Vagina (tissue), 2 donors: ENCODE measurements at regions not wholly inside any gene's neighbourhood (a gene's known extent, or its start where the extent isn't known, plus 50 kb on each side); places are given as distances from the start of the nearest gene placed in this dataset.

Experiments
- DNase-seq, 2 donors: peaks; one replicate each; pipeline ENCODE4 v3.0.0-alpha.2; 2017; ENCODE audit errors: extremely low spot score in 2 of 2
- H3K27ac ChIP-seq: fragments of 200-600 bp; sonication (generic); one replicate; pipeline ENCODE4 v1.5.1; 2019
- H3K27me3 ChIP-seq: fragments of 200-600 bp; sonication (generic); one replicate; pipeline ENCODE4 v1.5.1; 2019
- H3K36me3 ChIP-seq, 2 donors: fragments of 200-600 bp; sonication (generic); one replicate each; pipeline ENCODE4 v1.5.1; 2017 to 2019
- H3K4me1 ChIP-seq: fragments of 200-600 bp; sonication (generic); one replicate; pipeline ENCODE4 v1.5.1; 2019
- H3K4me3 ChIP-seq, 2 donors: fragments of 200-600 bp; sonication (generic); 1 replicate in 1 of 2; 2 replicates in 1 of 2; pipeline ENCODE4 v1.5.1; 2016 to 2019
- H3K9me3 ChIP-seq: fragments of 200-600 bp; sonication (generic); one replicate; pipeline ENCODE4 v1.5.1; 2019
- POLR2A ChIP-seq, 2 donors: fragments of 450-650 bp; IDR thresholded peaks; one replicate each; pipeline ENCODE4 v1.6.1; 2017; ENCODE audit warnings: antibody characterized with exemption in 2 of 2, mild to moderate bottlenecking in 2 of 2, moderate library complexity in 2 of 2
- POLR2AphosphoS5 ChIP-seq, 2 donors: sonication (generic); formaldehyde crosslinking; IDR thresholded peaks; one replicate each; pipeline ENCODE4 v1.9.0; 2017; ENCODE audit warnings: antibody characterized with exemption in 2 of 2, mild to moderate bottlenecking in 2 of 2, low read depth in 1 of 2; ENCODE audit not compliant: insufficient read depth in 1 of 2
- intact Hi-C: fragments of 100-400 bp; cut with DNase I; formaldehyde crosslinking; loops from one replicate; pipeline ENCODE4 v1.15.1; 2023
- TF ChIP-seq, protein P1 (sequence below), 3 experiments: fragments of 450-650 bp in 2 of 3; fragments of 200-600 bp in 1 of 3; sonication (generic) in 1 of 3; IDR thresholded peaks; one replicate each; pipeline ENCODE4 v1.5.1; 2017 to 2019; ENCODE audit warnings: antibody characterized with exemption in 3 of 3, mild to moderate bottlenecking in 2 of 3, moderate library complexity in 2 of 3

DNA sequence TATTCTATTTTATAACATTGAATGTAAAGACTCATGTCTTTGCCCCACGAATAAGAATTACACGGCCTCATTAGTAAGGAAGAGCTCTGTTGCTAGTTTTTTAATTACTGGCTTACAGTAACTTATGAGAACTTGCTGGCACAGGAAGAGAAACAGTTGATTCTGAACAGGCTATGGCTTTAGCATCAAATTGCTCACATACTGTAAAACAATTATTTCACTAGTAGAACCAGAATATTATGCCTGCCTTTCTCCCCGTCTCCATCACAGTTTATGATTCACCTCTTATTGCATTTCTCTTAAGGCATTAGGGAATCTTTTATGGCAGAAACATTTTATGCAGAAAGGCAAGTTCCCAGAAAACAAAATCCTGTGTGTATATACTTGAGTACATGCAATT, 126.1 kb downstream of the SPRY1 start:
- H3K27ac ChIP-seq = no peak overlapping the region
- intact Hi-C loops = no loop called here
- no peaks in the 10 kb centered on the region for H3K9me3 ChIP-seq

DNA sequence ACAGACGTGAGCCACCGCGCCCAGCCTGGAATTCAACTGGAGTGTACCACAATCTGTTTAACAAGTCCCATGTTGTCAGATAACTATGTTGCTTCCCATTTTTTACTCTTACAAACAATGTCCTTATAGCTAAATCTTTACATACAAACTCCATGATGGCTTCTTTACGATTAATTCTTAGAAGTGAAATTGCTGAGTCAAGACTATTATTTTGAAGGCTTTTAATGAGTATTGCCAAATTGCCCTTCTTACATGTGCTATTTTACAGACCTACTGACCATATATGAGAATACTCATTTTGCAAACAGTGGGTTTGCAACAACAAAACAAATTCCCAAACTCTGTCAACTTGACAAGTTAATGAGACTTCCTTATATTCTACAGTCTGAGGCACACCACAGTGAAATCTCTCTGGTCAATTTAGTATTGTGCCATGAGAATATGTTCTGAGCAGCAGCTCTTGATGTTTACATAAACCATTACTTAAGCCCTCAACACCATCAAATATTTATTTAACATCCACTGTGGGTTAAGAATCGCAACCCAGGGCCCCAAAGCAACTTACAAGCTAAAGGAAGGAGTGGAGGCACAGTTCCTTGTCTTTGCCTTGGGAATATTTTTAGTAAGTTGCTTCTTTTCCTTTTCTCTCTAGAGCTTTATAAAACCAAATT, 128.5 kb downstream of the SPRY1 start:
- H3K4me1 ChIP-seq = peaks cover 15% of the 10 kb centered on the region
- intact Hi-C loops = no loop called here
- no peak overlapping the region for H3K4me3 ChIP-seq
- no peaks in the 10 kb centered on the region for H3K27me3 ChIP-seq
- no peak for TF ChIP-seq POLR2A (IDR thresholded peaks at IDR 0.05)
- TF ChIP-seq, protein P1, sequence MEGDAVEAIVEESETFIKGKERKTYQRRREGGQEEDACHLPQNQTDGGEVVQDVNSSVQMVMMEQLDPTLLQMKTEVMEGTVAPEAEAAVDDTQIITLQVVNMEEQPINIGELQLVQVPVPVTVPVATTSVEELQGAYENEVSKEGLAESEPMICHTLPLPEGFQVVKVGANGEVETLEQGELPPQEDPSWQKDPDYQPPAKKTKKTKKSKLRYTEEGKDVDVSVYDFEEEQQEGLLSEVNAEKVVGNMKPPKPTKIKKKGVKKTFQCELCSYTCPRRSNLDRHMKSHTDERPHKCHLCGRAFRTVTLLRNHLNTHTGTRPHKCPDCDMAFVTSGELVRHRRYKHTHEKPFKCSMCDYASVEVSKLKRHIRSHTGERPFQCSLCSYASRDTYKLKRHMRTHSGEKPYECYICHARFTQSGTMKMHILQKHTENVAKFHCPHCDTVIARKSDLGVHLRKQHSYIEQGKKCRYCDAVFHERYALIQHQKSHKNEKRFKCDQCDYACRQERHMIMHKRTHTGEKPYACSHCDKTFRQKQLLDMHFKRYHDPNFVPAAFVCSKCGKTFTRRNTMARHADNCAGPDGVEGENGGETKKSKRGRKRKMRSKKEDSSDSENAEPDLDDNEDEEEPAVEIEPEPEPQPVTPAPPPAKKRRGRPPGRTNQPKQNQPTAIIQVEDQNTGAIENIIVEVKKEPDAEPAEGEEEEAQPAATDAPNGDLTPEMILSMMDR (IDR thresholded peaks at IDR 0.05) = no peak
- no peak for TF ChIP-seq POLR2AphosphoS5 (IDR thresholded peaks at IDR 0.05; ENCODE audit: insufficient read depth in 1 of 2, low read depth in 1 of 2)
- H3K36me3 ChIP-seq = no peaks in the 10 kb centered on the region
- H3K27ac ChIP-seq = no peak overlapping the region
- H3K9me3 ChIP-seq = no peaks in the 10 kb centered on the region
- no peak for DNase-seq

More for the DNA sequence above, 126.1 kb downstream of the SPRY1 start:
- H3K36me3 ChIP-seq = no peaks in the 10 kb centered on the region
- no peaks in the 10 kb centered on the region for H3K27me3 ChIP-seq
- H3K4me1 ChIP-seq = no peaks in the 10 kb centered on the region
- H3K4me3 ChIP-seq = no peak overlapping the region
- TF ChIP-seq, protein P1 (IDR thresholded peaks at IDR 0.05) = no peak
- TF ChIP-seq POLR2AphosphoS5 (IDR thresholded peaks at IDR 0.05; ENCODE audit: insufficient read depth in 1 of 2, low read depth in 1 of 2) = no peak
- DNase-seq = no peak

DNA sequence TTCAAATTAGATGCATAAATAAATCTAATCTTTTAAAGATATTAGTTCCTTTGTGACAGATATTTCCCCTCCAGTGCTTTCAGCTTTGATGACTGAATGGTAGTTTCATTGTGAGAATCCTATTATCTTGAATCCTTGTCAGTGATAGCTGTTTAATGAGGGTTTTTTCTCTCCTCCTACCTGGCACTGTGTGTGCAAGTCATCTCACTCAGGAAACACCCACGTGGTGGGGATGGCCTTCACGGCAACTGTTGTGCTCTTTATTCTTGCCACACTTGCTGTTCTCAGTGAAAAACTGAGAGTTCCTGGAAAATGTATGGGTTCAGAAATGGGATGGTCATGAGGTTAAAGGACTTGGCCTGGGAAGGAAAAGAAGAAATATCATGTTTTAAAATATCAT, 129.9 kb downstream of the SPRY1 start:
- intact Hi-C loops = no loop called here
- no peak for DNase-seq
- H3K27ac ChIP-seq = no peak overlapping the region
- no peaks in the 10 kb centered on the region for H3K9me3 ChIP-seq
- no peak for TF ChIP-seq POLR2A (IDR thresholded peaks at IDR 0.05)
- TF ChIP-seq, protein P1 (IDR thresholded peaks at IDR 0.05) = no peak
- TF ChIP-seq POLR2AphosphoS5 (IDR thresholded peaks at IDR 0.05; ENCODE audit: insufficient read depth in 1 of 2, low read depth in 1 of 2) = no peak
- no peaks in the 10 kb centered on the region for H3K27me3 ChIP-seq
- no peaks in the 10 kb centered on the region for H3K36me3 ChIP-seq
- H3K4me3 ChIP-seq = no peak overlapping the region
- peaks cover 15% of the 10 kb centered on the region for H3K4me1 ChIP-seq

DNA sequence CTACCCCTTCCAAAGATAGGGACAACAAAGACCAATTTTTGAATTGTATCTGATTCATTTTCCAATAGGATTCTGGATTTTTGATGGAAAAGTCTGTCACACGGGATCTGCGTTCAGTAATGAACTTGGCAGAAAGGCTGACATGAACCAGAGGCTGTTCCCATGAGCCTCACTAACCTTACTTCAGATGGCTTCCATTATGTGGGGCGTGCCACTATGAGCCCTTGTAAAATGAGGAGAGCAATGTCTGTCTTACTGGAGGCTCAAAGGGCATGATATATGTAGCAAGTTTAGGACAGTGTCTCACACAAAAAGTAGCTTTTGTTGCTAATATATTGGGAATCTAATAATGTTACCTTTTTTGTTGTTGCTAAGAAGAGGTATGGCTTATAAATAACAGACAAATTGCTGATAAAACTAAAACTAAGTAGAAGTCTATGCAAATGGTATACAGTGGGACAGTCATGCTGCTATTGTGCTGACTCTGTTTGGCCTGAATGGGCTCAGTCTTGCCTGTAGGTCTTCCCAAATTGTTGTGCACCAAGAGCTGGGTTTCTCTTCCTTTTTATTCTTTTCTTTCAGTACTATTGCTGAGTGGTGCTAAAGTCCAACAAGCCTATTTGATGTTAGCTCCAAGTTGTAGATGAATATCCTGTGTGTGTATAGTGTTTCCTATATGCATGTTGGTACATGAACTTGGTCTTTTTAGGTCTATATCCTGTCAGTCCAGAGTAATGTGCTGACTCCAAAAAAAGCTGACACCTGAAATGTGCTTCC, 132.1 kb downstream of the SPRY1 start:
- Histone ChIP-seq H3K27ac (no peak overlapping the region), H3K36me3 (no peaks in the 10 kb centered on the region), H3K27me3 (no peaks in the 10 kb centered on the region), H3K9me3 (no peaks in the 10 kb centered on the region), H3K4me1 (peaks cover 15% of the 10 kb centered on the region), H3K4me3 (no peak overlapping the region)
- TF ChIP-seq, protein P1 (IDR thresholded peaks at IDR 0.05) = no peak
- peak in 1 of 2 donors; percentile 21 for TF ChIP-seq POLR2AphosphoS5 (IDR thresholded peaks at IDR 0.05; ENCODE audit: insufficient read depth in 1 of 2, low read depth in 1 of 2)
- DNase-seq = no peak
- intact Hi-C loops = no loop called here

DNA sequence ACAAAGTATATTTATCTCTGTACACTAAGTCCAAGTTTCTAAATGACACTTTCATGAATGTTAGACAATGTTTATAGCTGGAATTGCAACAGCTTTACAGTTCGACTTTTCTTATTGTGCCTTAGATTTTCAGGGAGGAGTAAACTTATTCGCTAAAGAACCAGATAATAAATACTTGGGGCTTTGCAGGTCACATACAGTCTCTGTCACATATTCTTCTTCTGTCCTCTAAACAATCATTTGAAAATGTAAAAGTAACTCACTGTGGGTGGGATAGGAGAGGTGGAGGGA, 132.6 kb downstream of the SPRY1 start:
- H3K36me3 ChIP-seq = no peaks in the 10 kb centered on the region
- no peaks in the 10 kb centered on the region for H3K9me3 ChIP-seq
- TF ChIP-seq POLR2A (IDR thresholded peaks at IDR 0.05) (no peak), POLR2AphosphoS5 (IDR thresholded peaks at IDR 0.05; ENCODE audit: insufficient read depth in 1 of 2, low read depth in 1 of 2) (no peak)
- TF ChIP-seq, protein P1 (IDR thresholded peaks at IDR 0.05) = no peak
- no peaks in the 10 kb centered on the region for H3K27me3 ChIP-seq
- no peak overlapping the region for H3K4me3 ChIP-seq
- DNase-seq = no peak
- intact Hi-C loops = no loop called here
- H3K27ac ChIP-seq = no peak overlapping the region
- H3K4me1 ChIP-seq = peaks cover 15% of the 10 kb centered on the region
